Ishikawa (cell line): ENCODE measurements at regions not wholly inside any gene's neighbourhood (a gene's known extent, or its start where the extent isn't known, plus 50 kb on each side); places are given as distances from the start of the nearest gene placed in this dataset.

Experiments
- CEBPB ChIP-seq: IDR thresholded peaks from 2 replicates; pipeline ENCODE4 v1.6.1; 2012
- TEAD4 ChIP-seq: IDR thresholded peaks from 2 replicates; pipeline ENCODE4 v1.6.1; 2012

- TF ChIP-seq TEAD4 (no peak), CEBPB (no peak)
Observed at GRCh38 chr3:87901141-87901540, 157.7 kb downstream of the CGGBP1 start.
